HG03066 (cell line): ENCODE measurements at regions not wholly inside any gene's neighbourhood (a gene's known extent, or its start where the extent isn't known, plus 50 kb on each side); places are given as distances from the start of the nearest gene placed in this dataset.
"Not testable (repeated sequence)": the region's sequence is repeated elsewhere in the genome, so short reads cannot be mapped to it uniquely, and the experiment has no call there.

Experiments
- ATAC-seq: cut with Tn5 transposase; IDR thresholded peaks from one replicate; pipeline ENCODE4 v1.9.1; 2021; ENCODE audit warnings: low read depth; ENCODE audit not compliant: unreplicated experiment

GRCh38 chr4:187505798-187506141, 489.8 kb upstream of the ZFP42 start:
- ATAC-seq = not testable (repeated sequence)

GRCh38 chr4:187516224-187516623, 479.3 kb upstream of the ZFP42 start:
- ATAC-seq = no peak

GRCh38 chr4:187541666-187542065, 453.9 kb upstream of the ZFP42 start:
- ATAC-seq = no peak

GRCh38 chr4:187544461-187545053, 451.0 kb upstream of the ZFP42 start:
- ATAC-seq = no peak

GRCh38 chr4:187547316-187547715, 448.3 kb upstream of the ZFP42 start:
- no peak for ATAC-seq

- no peak for ATAC-seq
Measured at GRCh38 chr4:187550256-187550950, 445.2 kb upstream of the ZFP42 start.

- ATAC-seq = no peak
Measured at GRCh38 chr4:187552781-187553180, 442.8 kb upstream of the ZFP42 start.

- ATAC-seq = no peak
Measured at GRCh38 chr4:187555174-187555573, 440.4 kb upstream of the ZFP42 start.

- no peak for ATAC-seq
Measured at GRCh38 chr4:187558391-187558790, 437.2 kb upstream of the ZFP42 start.

GRCh38 chr4:187562345-187562744, 433.2 kb upstream of the ZFP42 start:
- ATAC-seq = no peak

- no peak for ATAC-seq
Measured at GRCh38 chr4:187565416-187565815, 430.2 kb upstream of the ZFP42 start.

- ATAC-seq = no peak
Measured at GRCh38 chr4:187569871-187570270, 425.7 kb upstream of the ZFP42 start.

- no peak for ATAC-seq
Measured at GRCh38 chr4:187575706-187576105, 419.9 kb upstream of the ZFP42 start.

- ATAC-seq = no peak
Measured at GRCh38 chr4:187576751-187577150, 418.8 kb upstream of the ZFP42 start.

GRCh38 chr4:187577941-187578480, 417.6 kb upstream of the ZFP42 start:
- ATAC-seq = no peak

- ATAC-seq = no peak
Measured at GRCh38 chr4:187586892-187587291, 408.7 kb upstream of the ZFP42 start.

- no peak for ATAC-seq
Measured at GRCh38 chr4:187598196-187598595, 397.4 kb upstream of the ZFP42 start.

- ATAC-seq = no peak
Measured at GRCh38 chr4:187602339-187603092, 393.1 kb upstream of the ZFP42 start.

- ATAC-seq = no peak
Measured at GRCh38 chr4:187603093-187604025, 392.2 kb upstream of the ZFP42 start.

GRCh38 chr4:187604984-187605383, 390.6 kb upstream of the ZFP42 start:
- ATAC-seq = no peak
